Keratinocyte (primary cell): ENCODE measurements at regions not wholly inside any gene's neighbourhood (a gene's known extent, or its start where the extent isn't known, plus 50 kb on each side); places are given as distances from the start of the nearest gene placed in this dataset.

Source experiments
- EZH2 ChIP-seq: IDR thresholded peaks from one replicate; pipeline ENCODE4 v1.6.1; 2012; ENCODE audit warnings: inconsistent platforms, mild to moderate bottlenecking, low read length, moderate library complexity
- TF ChIP-seq, protein P1 (sequence below), 3 experiments: IDR thresholded peaks in 1 of 3; conservative IDR thresholded peaks in 1 of 3; optimal IDR thresholded peaks in 1 of 3; 2 replicates in 2 of 3; 3 replicates in 1 of 3; pipeline versions ENCODE3 to v1.5.1; 2011; ENCODE audit warnings: low read length in 3 of 3, mild to moderate bottlenecking in 3 of 3, moderate library complexity in 2 of 3, control low read depth in 1 of 3, inconsistent platforms in 1 of 3; ENCODE audit not compliant: insufficient read depth in 2 of 3; ENCODE audit errors: extremely low read depth in 1 of 3

DNA sequence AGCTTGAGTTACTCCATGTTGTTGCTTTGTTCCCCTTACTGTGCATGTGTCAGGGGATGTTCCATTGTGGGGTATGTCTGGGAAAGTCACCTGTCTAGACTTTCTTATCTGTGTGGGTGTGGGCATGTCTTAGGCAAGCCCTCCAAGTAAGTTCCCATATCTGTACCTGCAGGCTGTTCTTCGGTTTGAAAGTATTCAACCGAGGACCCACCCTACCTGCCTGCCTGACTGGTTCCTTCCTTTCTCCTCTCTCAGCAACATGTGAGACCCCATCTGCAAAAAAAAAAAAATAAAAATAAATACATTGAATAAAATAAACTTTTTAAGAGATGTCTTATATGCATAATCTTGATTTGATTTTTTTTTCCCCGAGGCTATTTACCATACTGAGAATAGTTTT lies 622.7 kb downstream of the TDRD15 start:
- no peak for TF ChIP-seq EZH2
- TF ChIP-seq, protein P1, sequence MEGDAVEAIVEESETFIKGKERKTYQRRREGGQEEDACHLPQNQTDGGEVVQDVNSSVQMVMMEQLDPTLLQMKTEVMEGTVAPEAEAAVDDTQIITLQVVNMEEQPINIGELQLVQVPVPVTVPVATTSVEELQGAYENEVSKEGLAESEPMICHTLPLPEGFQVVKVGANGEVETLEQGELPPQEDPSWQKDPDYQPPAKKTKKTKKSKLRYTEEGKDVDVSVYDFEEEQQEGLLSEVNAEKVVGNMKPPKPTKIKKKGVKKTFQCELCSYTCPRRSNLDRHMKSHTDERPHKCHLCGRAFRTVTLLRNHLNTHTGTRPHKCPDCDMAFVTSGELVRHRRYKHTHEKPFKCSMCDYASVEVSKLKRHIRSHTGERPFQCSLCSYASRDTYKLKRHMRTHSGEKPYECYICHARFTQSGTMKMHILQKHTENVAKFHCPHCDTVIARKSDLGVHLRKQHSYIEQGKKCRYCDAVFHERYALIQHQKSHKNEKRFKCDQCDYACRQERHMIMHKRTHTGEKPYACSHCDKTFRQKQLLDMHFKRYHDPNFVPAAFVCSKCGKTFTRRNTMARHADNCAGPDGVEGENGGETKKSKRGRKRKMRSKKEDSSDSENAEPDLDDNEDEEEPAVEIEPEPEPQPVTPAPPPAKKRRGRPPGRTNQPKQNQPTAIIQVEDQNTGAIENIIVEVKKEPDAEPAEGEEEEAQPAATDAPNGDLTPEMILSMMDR (optimal IDR thresholded peaks at IDR 0.05 in 1 of 3, IDR thresholded peaks at IDR 0.05 in 1 of 3, conservative IDR thresholded peaks at IDR 0.05 in 1 of 3; ENCODE audit: extremely low read depth in 1 of 3, insufficient read depth in 2 of 3, low read length in 3 of 3): no peak
